Activated CD8-positive, alpha-beta T cell treated with anti-CD3 and anti-CD28 coated beads, Interleukin-2, amount 10 ng/mL, durations not matched to agents 7 days and 5 days (primary cell): ENCODE measurements at regions not wholly inside any gene's neighbourhood (a gene's known extent, or its start where the extent isn't known, plus 50 kb on each side); places are given as distances from the start of the nearest gene placed in this dataset.

ENCODE experiments used
- ATAC-seq: fragments of 150-1000 bp; cut with Tn5 transposase; one replicate; pipeline ENCODE4 v1.10.0; 2021; ENCODE audit warnings: moderate library complexity
- CTCF ChIA-PET: fragments of 350-600 bp; sonication (Branson Sonifier 250); formaldehyde crosslinking; loops from one replicate; lab custom pipeline; 2021; ENCODE audit warnings: antibody characterized with exemption; lab: Charles Lee
- POLR2A ChIA-PET: fragments of 350-600 bp; sonication (Branson Sonifier 250); formaldehyde crosslinking; loops from one replicate; lab custom pipeline; 2021; ENCODE audit warnings: antibody characterized with exemption; lab: Charles Lee
- DNase-seq: peaks from one replicate; pipeline ENCODE4 v3.0.0-alpha.2; 2020
- H3K27ac Mint-ChIP-seq: one replicate; pipeline ENCODE4 v1.8.0; 2021; ENCODE audit warnings: mild to moderate bottlenecking, mixed read lengths
- H3K27me3 Mint-ChIP-seq: one replicate; pipeline ENCODE4 v1.8.0; 2021; ENCODE audit warnings: low read depth, mixed read lengths
- H3K36me3 Mint-ChIP-seq: one replicate; pipeline ENCODE4 v1.8.0; 2021; ENCODE audit warnings: low read depth, mixed read lengths
- H3K4me1 Mint-ChIP-seq: one replicate; pipeline ENCODE4 v1.8.0; 2021; ENCODE audit warnings: low read depth, mixed read lengths
- H3K4me3 Mint-ChIP-seq: one replicate; pipeline ENCODE4 v1.8.0; 2021; ENCODE audit warnings: mild to moderate bottlenecking, mixed read lengths
- H3K9me3 Mint-ChIP-seq: one replicate; pipeline ENCODE4 v1.8.0; 2022; ENCODE audit warnings: mixed read lengths; ENCODE audit not compliant: insufficient read depth

GRCh38 chr6:14701946-14702345 lies 543.9 kb upstream of the JARID2 start:
- ATAC-seq (no peak), DNase-seq (no peak)
- Mint-ChIP-seq H3K27me3 (no peaks in the 10 kb centered on the region), H3K4me3 (no peak overlapping the region), H3K27ac (no peak overlapping the region), H3K9me3 (no peaks in the 10 kb centered on the region), H3K36me3 (no peaks in the 10 kb centered on the region), H3K4me1 (peaks cover 6% of the 10 kb centered on the region)
- CTCF ChIA-PET = interaction anchor here (1.4 kb wide), 2 partner anchors 9 to 28 kb away, joined by 3 to 5 read pairs; no protein-coding TSS in a partner anchor
- POLR2A ChIA-PET = no interaction called here

DNA sequence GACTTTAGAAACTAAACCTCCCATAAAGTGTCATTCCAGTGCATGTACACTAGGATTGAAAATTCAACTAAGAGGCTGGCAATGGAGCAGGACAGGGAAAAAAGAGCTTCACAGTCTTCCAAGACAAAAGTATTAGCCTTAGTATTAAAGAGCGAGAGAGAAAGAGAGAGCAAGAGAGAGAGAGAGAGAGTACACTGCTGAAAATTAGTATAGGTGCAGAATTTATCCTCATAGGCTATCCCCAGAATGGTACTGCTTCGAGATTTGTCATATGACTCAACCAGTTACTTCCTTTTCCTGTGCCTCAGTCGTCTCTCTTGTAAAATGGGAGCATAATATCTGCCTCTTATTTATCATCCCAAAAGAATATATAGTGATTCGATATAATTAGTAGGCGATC lies 543.2 kb upstream of the JARID2 start:
- no peaks in the 10 kb centered on the region for H3K9me3 Mint-ChIP-seq
- ChIA-PET POLR2A (interaction anchor here (0.7 kb wide), 1 partner anchor 10 kb away, joined by 3 read pairs; no protein-coding TSS in a partner anchor), CTCF (interaction anchor here (0.6 to 1.4 kb wide), 2 partner anchors 8 to 27 kb away, joined by 3 read pairs; no protein-coding TSS in a partner anchor)
- peaks cover 6% of the 10 kb centered on the region for H3K4me1 Mint-ChIP-seq
- H3K36me3 Mint-ChIP-seq = no peaks in the 10 kb centered on the region
- DNase-seq = no peak
- no peak for ATAC-seq
- H3K27ac Mint-ChIP-seq = no peak overlapping the region
- no peaks in the 10 kb centered on the region for H3K27me3 Mint-ChIP-seq
- no peak overlapping the region for H3K4me3 Mint-ChIP-seq

DNA sequence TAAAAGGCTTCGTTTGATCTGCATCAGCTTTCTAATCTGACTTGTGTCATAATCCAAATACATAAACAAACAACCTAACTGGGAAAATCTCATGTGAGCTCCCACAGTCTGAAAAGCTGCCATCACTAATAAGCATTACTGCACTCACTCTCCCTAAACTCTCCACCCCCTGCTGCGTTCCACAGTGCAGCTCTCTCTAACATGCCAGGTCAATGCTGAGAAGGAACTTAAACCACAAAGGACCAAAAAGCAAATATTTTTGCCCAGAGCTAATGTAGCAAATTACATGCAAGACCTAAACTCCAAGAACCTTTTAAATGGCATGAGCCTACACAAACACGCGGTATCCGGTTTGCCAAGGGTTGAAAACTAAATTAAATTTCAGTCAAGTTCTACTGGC lies 542.3 kb upstream of the JARID2 start:
- H3K27me3 Mint-ChIP-seq = no peaks in the 10 kb centered on the region
- no peak for ATAC-seq
- no peak overlapping the region for H3K4me3 Mint-ChIP-seq
- H3K9me3 Mint-ChIP-seq = no peaks in the 10 kb centered on the region
- no peak for DNase-seq
- H3K27ac Mint-ChIP-seq = no peak overlapping the region
- no peaks in the 10 kb centered on the region for H3K36me3 Mint-ChIP-seq
- CTCF ChIA-PET = no interaction called here
- POLR2A ChIA-PET = interaction anchor here (0.7 kb wide), 1 partner anchor 9 kb away, joined by 3 read pairs; no protein-coding TSS in a partner anchor
- H3K4me1 Mint-ChIP-seq = peaks cover 6% of the 10 kb centered on the region

DNA sequence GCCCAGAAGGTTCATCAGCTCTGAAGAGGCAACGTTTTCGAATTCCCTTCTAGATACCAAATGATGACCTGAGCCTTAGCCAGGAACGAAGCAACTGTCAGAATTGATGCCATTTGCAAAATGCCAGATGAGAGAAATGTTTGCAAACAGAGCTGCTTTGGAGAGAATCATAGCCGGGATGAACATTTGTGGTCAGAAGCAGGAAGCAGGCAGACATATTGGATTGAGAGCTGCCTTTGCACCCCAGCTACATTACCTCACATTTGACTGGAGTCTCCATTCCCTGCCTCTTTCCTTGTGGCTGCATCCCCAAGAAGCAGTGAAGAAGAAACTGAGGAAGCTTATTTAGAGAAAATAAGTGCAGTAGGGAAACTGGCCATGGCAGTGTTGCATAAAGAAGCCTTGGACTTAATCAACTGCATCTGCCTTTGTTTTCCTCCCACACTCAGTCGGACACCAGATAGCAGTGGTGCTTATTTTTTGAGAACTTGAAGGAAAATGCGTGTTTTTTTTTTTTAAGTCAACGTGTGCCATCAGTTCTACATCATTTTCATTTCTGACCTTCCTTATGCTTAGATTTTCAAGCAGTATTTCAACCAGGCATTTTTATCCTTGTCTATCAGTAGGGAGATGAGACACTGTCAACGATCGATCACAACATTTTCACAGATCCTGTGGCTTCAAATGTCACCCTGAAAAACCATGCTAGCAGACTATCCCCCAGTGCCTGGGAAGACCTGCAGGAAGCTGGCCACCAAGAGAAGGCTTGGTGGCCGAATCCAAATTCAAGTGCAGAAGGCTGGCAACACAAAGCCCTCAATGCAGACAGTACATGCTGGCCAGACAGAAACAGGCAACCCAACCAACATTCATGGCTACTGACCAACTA lies 541.2 kb upstream of the JARID2 start:
- ATAC-seq (no peak), DNase-seq (no peak)
- Mint-ChIP-seq H3K27ac (no peak overlapping the region), H3K27me3 (no peaks in the 10 kb centered on the region), H3K4me1 (peaks cover 6% of the 10 kb centered on the region), H3K9me3 (no peaks in the 10 kb centered on the region), H3K4me3 (no peak overlapping the region), H3K36me3 (no peaks in the 10 kb centered on the region)
- ChIA-PET CTCF (interaction anchor here (0.6 to 0.9 kb wide), 2 partner anchors 10 to 719 kb away, joined by 3 to 4 read pairs; no protein-coding TSS in a partner anchor), POLR2A (no interaction called here)

GRCh38 chr6:14705841-14706377 lies 540.0 kb upstream of the JARID2 start:
- POLR2A ChIA-PET = no interaction called here
- CTCF ChIA-PET = no interaction called here
- Mint-ChIP-seq H3K27ac (no peak overlapping the region), H3K36me3 (no peaks in the 10 kb centered on the region), H3K9me3 (no peaks in the 10 kb centered on the region), H3K4me1 (peaks cover 10% of the 10 kb centered on the region), H3K27me3 (no peaks in the 10 kb centered on the region), H3K4me3 (no peak overlapping the region)
- ATAC-seq (no peak), DNase-seq (no peak)

DNA sequence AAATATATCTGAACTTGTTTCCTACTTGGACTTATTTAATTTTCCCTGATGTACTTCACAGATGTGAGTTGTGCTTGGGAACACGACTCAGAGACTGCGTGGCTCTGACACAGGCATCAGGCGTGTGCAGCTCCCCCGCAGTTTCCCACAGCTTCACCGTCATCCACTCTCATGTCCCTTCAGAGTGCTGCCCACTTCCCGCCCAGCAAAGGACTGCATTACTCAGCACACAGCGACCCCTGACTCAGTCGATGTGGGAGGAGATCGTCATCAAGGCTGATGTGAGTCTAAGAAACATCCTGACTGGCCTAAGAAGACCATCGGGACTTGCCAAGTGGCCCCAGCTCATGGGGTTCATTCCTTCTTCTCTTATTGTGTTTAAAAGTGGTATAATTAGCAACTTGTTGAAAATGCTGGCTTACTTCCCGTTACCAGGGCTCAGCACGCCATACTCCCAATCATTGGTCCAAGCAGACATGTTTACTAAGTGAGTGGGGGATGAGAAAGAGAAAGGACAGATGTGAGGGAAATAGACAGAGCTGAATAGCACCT lies 539.4 kb upstream of the JARID2 start:
- ChIA-PET POLR2A (no interaction called here), CTCF (interaction anchor here (1.3 kb wide), 1 partner anchor 12 kb away, joined by 3 read pairs; no protein-coding TSS in a partner anchor)
- peak overlapping the region; percentile 9 for H3K27ac Mint-ChIP-seq
- no peaks in the 10 kb centered on the region for H3K27me3 Mint-ChIP-seq
- H3K4me3 Mint-ChIP-seq = no peak overlapping the region
- ATAC-seq = no peak
- no peaks in the 10 kb centered on the region for H3K36me3 Mint-ChIP-seq
- H3K4me1 Mint-ChIP-seq = peaks cover 16% of the 10 kb centered on the region
- H3K9me3 Mint-ChIP-seq = no peaks in the 10 kb centered on the region
- DNase-seq = no peak

DNA sequence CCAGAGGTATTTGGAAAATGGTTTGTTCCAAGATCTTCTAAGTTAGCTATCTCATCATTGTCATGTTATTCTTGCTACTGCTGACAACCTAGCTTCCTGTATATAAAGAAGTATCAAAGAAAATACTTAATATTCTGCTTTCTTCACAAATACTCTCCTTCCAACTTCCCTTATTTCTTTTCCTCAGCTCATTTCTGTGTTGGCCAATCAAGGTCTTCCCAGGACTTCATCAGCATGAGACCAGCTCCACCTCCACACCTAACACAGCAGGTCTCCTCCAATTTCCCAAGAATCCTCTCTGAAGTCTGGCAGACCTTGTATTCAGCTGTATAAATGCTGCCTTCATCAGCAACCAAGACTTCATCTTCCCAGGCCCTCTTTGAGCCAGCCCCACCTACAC lies 538.6 kb upstream of the JARID2 start:
- ChIA-PET CTCF (interaction anchor here (1.2 to 1.3 kb wide), 2 partner anchors 13 to 496 kb away, joined by 3 to 4 read pairs; no protein-coding TSS in a partner anchor), POLR2A (no interaction called here)
- Mint-ChIP-seq H3K36me3 (no peaks in the 10 kb centered on the region), H3K4me3 (no peak overlapping the region), H3K27me3 (no peaks in the 10 kb centered on the region), H3K27ac (no peak overlapping the region), H3K4me1 (peaks cover 16% of the 10 kb centered on the region), H3K9me3 (no peaks in the 10 kb centered on the region)
- ATAC-seq (no peak), DNase-seq (no peak)

GRCh38 chr6:14707971-14708465 lies 537.9 kb upstream of the JARID2 start:
- Mint-ChIP-seq H3K4me1 (peaks cover 16% of the 10 kb centered on the region), H3K9me3 (no peaks in the 10 kb centered on the region), H3K27me3 (no peaks in the 10 kb centered on the region), H3K27ac (no peak overlapping the region), H3K4me3 (no peak overlapping the region), H3K36me3 (no peaks in the 10 kb centered on the region)
- DNase-seq = no peak
- POLR2A ChIA-PET = no interaction called here
- CTCF ChIA-PET = interaction anchor here (1.2 kb wide), 1 partner anchor 496 kb away, joined by 4 read pairs; no protein-coding TSS in a partner anchor
- no peak for ATAC-seq

DNA sequence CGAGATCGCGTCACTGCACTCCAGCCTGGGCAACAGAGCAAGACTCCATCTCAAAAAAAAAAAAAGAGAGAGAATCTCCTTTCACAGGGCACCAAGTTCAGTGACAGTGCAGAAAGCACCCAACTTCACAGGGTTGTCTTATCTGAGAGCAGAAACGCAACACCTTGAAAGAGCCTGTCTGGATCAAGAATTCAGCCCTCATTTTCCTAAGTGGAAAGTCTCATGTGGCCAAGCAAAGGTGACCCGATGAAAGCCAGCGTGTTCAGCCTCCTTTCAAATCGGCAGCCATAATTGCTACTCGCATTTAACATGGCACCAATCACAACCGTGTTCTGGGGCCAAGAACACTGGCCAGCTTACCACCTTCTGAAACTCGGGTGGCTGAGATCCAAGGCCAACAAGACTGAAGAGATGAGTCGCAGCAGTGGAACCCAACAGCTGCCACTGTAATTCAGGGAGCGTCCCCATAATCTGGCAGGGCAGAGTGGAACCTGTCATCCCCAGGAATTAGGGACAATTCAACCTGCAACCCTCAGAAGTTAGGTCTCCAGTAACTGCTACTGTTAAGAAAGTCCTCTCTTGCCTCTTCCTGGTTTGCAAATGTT lies 536.7 kb upstream of the JARID2 start:
- Mint-ChIP-seq H3K4me1 (peaks cover 16% of the 10 kb centered on the region), H3K27ac (no peak overlapping the region), H3K4me3 (no peak overlapping the region), H3K27me3 (no peaks in the 10 kb centered on the region), H3K9me3 (no peaks in the 10 kb centered on the region), H3K36me3 (no peaks in the 10 kb centered on the region)
- ChIA-PET POLR2A (interaction anchor here (0.7 kb wide), 1 partner anchor 515 kb away, joined by 3 read pairs; no protein-coding TSS in a partner anchor), CTCF (interaction anchor here (1.0 to 2.9 kb wide), 2 partner anchors 20 to 498 kb away, joined by 5 to 15 read pairs; no protein-coding TSS in a partner anchor)
- ATAC-seq (no peak), DNase-seq (no peak)

- H3K9me3 Mint-ChIP-seq = no peaks in the 10 kb centered on the region
- DNase-seq (no peak), ATAC-seq (no peak)
- H3K4me3 Mint-ChIP-seq = no peak overlapping the region
- no peaks in the 10 kb centered on the region for H3K27me3 Mint-ChIP-seq
- ChIA-PET POLR2A (no interaction called here), CTCF (interaction anchor here (0.7 to 2.9 kb wide), 4 partner anchors 19 to 498 kb away, joined by 3 to 15 read pairs (median 4); no protein-coding TSS in a partner anchor)
- H3K4me1 Mint-ChIP-seq = peaks cover 16% of the 10 kb centered on the region
- no peak overlapping the region for H3K27ac Mint-ChIP-seq
- no peaks in the 10 kb centered on the region for H3K36me3 Mint-ChIP-seq
Observed at GRCh38 chr6:14709900-14710299, 536.0 kb upstream of the JARID2 start.

DNA sequence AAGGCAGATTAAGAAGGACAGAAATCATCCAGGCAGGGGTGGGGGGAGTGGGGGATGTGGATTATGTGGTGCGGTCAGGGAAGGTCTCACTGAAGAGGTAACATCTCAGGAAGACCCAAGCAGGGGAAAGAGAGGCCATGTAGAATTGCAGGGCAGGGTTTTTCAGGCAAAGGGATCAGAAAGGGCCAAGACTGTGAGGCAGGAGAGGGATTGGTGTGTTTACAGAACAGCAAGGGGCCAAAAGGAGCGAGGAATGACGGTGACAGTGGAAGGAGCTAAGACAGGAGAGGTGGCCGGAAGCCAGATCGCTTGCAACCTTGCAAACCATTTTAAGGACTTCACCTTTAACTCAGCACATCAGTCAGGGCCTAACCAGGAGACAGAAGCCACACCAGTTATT lies 535.4 kb upstream of the JARID2 start:
- POLR2A ChIA-PET = no interaction called here
- peaks cover 16% of the 10 kb centered on the region for H3K4me1 Mint-ChIP-seq
- no peak overlapping the region for H3K4me3 Mint-ChIP-seq
- CTCF ChIA-PET = interaction anchor here (0.6 to 2.9 kb wide), 17 partner anchors 8 to 499 kb away, joined by 3 to 19 read pairs (median 4); no protein-coding TSS in a partner anchor
- no peaks in the 10 kb centered on the region for H3K36me3 Mint-ChIP-seq
- DNase-seq = no peak
- ATAC-seq = no peak
- H3K9me3 Mint-ChIP-seq = no peaks in the 10 kb centered on the region
- no peaks in the 10 kb centered on the region for H3K27me3 Mint-ChIP-seq
- H3K27ac Mint-ChIP-seq = no peak overlapping the region
